DND-41 (cell line): ENCODE measurements at regions not wholly inside any gene's neighbourhood (a gene's known extent, or its start where the extent isn't known, plus 50 kb on each side); places are given as distances from the start of the nearest gene placed in this dataset.

Experiments
- ATAC-seq: fragments of 200-7000 bp; cut with Tn5 transposase; 3 replicates; pipeline ENCODE4 v1.9.1; 2021; ENCODE audit warnings: low read depth; ENCODE audit not compliant: insufficient read depth
- DNase-seq: peaks from one replicate; pipeline ENCODE4 v3.0.0-alpha.2; 2020
- H2AFZ ChIP-seq: 2 replicates; pipeline ENCODE4 v1.6.0; 2012; ENCODE audit warnings: low read depth, low read length
- H3K27ac ChIP-seq: 2 replicates; pipeline ENCODE4 v1.5.1; 2012; ENCODE audit warnings: low read length, inconsistent platforms
- H3K27me3 ChIP-seq: fragments of 200-600 bp; sonication (generic); 2 replicates; pipeline ENCODE4 v1.6.0; 2012; ENCODE audit warnings: low read length, mild to moderate bottlenecking, inconsistent platforms; ENCODE audit not compliant: insufficient read depth, poor library complexity
- H3K36me3 ChIP-seq: 2 replicates; pipeline ENCODE4 v1.5.1; 2012; ENCODE audit warnings: low read length, inconsistent platforms; ENCODE audit not compliant: insufficient read depth
- H3K4me1 ChIP-seq: 2 replicates; pipeline ENCODE4 v1.5.1; 2012; ENCODE audit warnings: mild to moderate bottlenecking, low read length; ENCODE audit not compliant: insufficient read depth
- H3K4me2 ChIP-seq: 2 replicates; pipeline ENCODE4 v1.6.0; 2012; ENCODE audit warnings: mild to moderate bottlenecking, moderate library complexity, low read length, inconsistent platforms; ENCODE audit not compliant: insufficient read depth
- H3K4me3 ChIP-seq, 2 experiments: fragments of 200-600 bp in 1 of 2; shearing (Covaris generic) in 1 of 2; 2 replicates each; pipeline ENCODE4 v1.5.1; 2012 to 2016; ENCODE audit warnings: inconsistent platforms in 2 of 2, low read length in 2 of 2, mild to moderate bottlenecking in 2 of 2, low read depth in 1 of 2, moderate library complexity in 1 of 2
- H3K79me2 ChIP-seq: 2 replicates; pipeline ENCODE4 v1.6.0; 2012; ENCODE audit warnings: low read length, inconsistent platforms; ENCODE audit not compliant: insufficient read depth
- H3K9ac ChIP-seq: 2 replicates; pipeline ENCODE4 v1.6.0; 2012; ENCODE audit warnings: low read depth, mild to moderate bottlenecking, inconsistent platforms, low read length, moderate library complexity
- H3K9me3 ChIP-seq: 2 replicates; pipeline ENCODE4 v1.5.1; 2012; ENCODE audit warnings: low read length, moderate library complexity, mild to moderate bottlenecking, inconsistent platforms; ENCODE audit not compliant: insufficient read depth, severe bottlenecking
- H4K20me1 ChIP-seq: 2 replicates; pipeline ENCODE4 v1.6.0; 2012; ENCODE audit warnings: low read length; ENCODE audit not compliant: insufficient read depth
- EZH2 ChIP-seq: IDR thresholded peaks from 3 replicates; pipeline ENCODE4 v1.6.1; 2012; ENCODE audit warnings: borderline replicate concordance, low read depth, mild to moderate bottlenecking, moderate library complexity, low read length, inconsistent platforms; ENCODE audit not compliant: severe bottlenecking
- TF ChIP-seq, protein P1 (sequence below): IDR thresholded peaks from 2 replicates; pipeline ENCODE4 v1.5.1; 2012; ENCODE audit warnings: borderline replicate concordance, low read length, moderate library complexity, mild to moderate bottlenecking; ENCODE audit not compliant: poor library complexity, severe bottlenecking; ENCODE audit errors: extremely low read depth

DNA sequence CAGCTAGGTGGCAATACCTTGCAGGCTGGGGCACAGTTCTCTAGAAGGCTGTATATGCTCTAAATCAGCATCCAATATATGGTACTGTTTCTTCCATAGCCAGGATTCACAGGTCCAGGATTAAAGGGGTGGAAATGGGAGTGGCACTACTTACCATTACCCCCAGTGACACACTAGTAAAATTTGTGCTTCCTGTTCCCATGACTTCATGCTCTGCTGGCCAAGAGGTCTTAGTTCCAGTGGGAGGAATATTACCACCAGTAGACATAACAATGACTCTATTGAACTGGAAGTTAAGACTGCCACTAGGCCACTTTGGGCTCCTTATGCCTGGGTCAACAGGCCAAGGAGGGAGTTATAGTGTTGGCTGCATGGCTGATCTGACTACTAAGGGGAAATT, 174.3 kb upstream of the TNFAIP3 start:
- no peak overlapping the region for H3K9ac ChIP-seq
- H4K20me1 ChIP-seq: no peaks in the 10 kb centered on the region
- H3K27me3 ChIP-seq: no peaks in the 10 kb centered on the region
- H3K4me1 ChIP-seq: peaks cover 43% of the 10 kb centered on the region
- TF ChIP-seq, protein P1, sequence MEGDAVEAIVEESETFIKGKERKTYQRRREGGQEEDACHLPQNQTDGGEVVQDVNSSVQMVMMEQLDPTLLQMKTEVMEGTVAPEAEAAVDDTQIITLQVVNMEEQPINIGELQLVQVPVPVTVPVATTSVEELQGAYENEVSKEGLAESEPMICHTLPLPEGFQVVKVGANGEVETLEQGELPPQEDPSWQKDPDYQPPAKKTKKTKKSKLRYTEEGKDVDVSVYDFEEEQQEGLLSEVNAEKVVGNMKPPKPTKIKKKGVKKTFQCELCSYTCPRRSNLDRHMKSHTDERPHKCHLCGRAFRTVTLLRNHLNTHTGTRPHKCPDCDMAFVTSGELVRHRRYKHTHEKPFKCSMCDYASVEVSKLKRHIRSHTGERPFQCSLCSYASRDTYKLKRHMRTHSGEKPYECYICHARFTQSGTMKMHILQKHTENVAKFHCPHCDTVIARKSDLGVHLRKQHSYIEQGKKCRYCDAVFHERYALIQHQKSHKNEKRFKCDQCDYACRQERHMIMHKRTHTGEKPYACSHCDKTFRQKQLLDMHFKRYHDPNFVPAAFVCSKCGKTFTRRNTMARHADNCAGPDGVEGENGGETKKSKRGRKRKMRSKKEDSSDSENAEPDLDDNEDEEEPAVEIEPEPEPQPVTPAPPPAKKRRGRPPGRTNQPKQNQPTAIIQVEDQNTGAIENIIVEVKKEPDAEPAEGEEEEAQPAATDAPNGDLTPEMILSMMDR: no peak
- no peak for TF ChIP-seq EZH2
- H3K36me3 ChIP-seq: no peaks in the 10 kb centered on the region
- no peak for ATAC-seq
- 0 out of 2 replicates have a peak overlapping the region, but pooled peaks have one; percentile 13 for H3K27ac ChIP-seq
- DNase-seq: no peak
- H3K79me2 ChIP-seq: no peaks in the 10 kb centered on the region
- H3K9me3 ChIP-seq: no peaks in the 10 kb centered on the region
- H2AFZ ChIP-seq: no peak overlapping the region
- no peak overlapping the region for H3K4me2 ChIP-seq
- no peak overlapping the region for H3K4me3 ChIP-seq

DNA sequence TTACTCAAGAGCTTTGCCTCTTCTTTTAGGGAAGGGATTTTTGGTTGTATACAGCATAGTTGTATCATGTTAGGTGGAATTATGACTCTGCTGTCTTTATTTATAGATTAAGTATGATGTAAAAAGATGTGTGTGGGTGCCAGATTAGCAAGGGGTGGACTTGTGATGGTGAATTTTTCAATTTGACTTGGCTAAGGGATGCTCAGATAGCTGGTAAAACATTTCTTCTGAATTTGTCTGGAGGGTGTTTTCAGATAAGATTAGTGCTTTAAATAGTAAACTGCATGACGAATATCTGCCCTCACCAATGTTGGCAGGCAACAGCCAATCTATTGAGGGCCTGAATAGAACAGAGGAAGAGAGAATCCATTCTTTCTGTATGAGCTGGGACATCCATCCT, 173.3 kb upstream of the TNFAIP3 start:
- Histone ChIP-seq H4K20me1 (no peaks in the 10 kb centered on the region), H3K4me2 (no peak overlapping the region), H3K27me3 (no peaks in the 10 kb centered on the region), H2AFZ (no peak overlapping the region), H3K4me3 (no peak overlapping the region), H3K9me3 (no peaks in the 10 kb centered on the region), H3K36me3 (no peaks in the 10 kb centered on the region), H3K4me1 (peaks cover 43% of the 10 kb centered on the region), H3K79me2 (no peaks in the 10 kb centered on the region), H3K9ac (no peak overlapping the region), H3K27ac (no peak overlapping the region)
- no peak for DNase-seq
- no peak for ATAC-seq
- TF ChIP-seq, protein P1: no peak

DNA sequence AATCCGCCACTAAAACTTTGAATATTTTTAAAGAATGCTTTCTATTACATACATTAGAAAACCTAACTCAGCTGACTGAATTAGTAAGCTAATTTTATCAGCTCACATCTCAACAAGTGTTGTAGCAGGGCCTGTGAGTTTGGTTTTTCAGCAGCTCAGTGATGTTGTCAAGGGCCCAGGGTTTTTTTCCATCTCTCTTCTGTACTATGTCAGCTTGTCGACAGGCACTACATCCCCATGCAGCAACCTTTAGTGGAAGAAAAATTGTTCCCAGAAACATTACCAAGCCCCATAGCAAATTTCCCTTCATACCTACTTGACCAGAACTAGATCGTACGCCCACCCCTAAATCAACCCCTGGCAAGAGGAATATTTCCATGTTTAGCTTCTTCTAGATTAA, 170.3 kb upstream of the TNFAIP3 start:
- Histone ChIP-seq H4K20me1 (no peaks in the 10 kb centered on the region), H3K9ac (peak overlapping the region; percentile 55; the same call in 1 of the 2 replicates), H3K4me1 (peaks cover 70% of the 10 kb centered on the region), H3K36me3 (no peaks in the 10 kb centered on the region), H3K4me3 (no peak overlapping the region), H3K9me3 (no peaks in the 10 kb centered on the region), H2AFZ (0 out of 2 replicates have a peak overlapping the region, but pooled peaks have one; percentile 61), H3K27ac (peak overlapping the region; percentile 96), H3K27me3 (no peaks in the 10 kb centered on the region), H3K4me2 (no peak overlapping the region), H3K79me2 (no peaks in the 10 kb centered on the region)
- TF ChIP-seq, protein P1: no peak
- TF ChIP-seq EZH2: no peak
- DNase-seq (no peak), ATAC-seq (no peak)

DNA sequence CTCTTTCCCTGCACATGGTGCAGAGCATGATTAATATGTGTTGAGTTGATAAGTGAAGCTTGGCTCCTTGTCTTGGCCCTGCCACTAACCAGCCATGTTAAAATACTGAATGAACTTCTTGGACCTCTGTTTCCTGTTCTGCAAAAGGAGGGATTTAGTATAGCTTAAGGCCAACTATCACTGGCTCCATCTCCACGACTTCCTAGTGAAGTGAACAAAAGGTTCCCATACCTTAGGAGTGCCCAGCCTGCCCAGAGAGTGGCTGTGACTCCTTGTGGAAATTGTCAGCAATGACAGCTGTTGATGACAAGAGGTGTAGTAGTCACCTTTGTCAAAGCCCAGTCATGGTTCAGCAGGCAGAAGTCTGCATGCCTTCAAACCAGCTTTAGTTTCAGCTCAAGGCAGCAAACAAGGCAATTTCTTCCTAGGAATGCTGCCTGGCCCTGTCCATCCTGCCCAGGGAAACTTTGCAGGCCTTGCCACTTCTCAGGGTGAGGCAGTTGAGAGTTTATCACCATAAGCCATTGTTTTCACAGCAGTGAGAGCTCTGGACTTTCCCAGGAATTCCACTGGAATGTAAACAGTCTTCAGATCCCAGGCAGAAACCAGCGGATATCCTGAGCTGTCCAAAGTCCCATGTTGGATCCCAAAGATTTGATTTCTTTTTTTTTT, 169.7 kb upstream of the TNFAIP3 start:
- Histone ChIP-seq H3K9ac (peak overlapping the region; percentile 55), H3K79me2 (no peaks in the 10 kb centered on the region), H3K4me3 (no peak overlapping the region), H3K27ac (peak overlapping the region; percentile 96), H3K9me3 (no peaks in the 10 kb centered on the region), H2AFZ (peak overlapping the region; percentile 61), H3K4me1 (peaks cover 71% of the 10 kb centered on the region), H4K20me1 (no peaks in the 10 kb centered on the region), H3K4me2 (no peak overlapping the region), H3K27me3 (no peaks in the 10 kb centered on the region), H3K36me3 (no peaks in the 10 kb centered on the region)
- no peak for DNase-seq
- TF ChIP-seq EZH2: no peak
- TF ChIP-seq, protein P1: no peak
- no peak for ATAC-seq
